Activated CD4-positive, alpha-beta T cell treated with anti-CD3 and anti-CD28 coated beads for 1 hour (primary cell): ENCODE measurements at regions not wholly inside any gene's neighbourhood (a gene's known extent, or its start where the extent isn't known, plus 50 kb on each side); places are given as distances from the start of the nearest gene placed in this dataset.

ENCODE experiments used
- DNase-seq: peaks from one replicate; pipeline ENCODE4 v3.0.0-alpha.2; 2020

GRCh38 chr5:56585999-56586691 lies 229.2 kb upstream of the MAP3K1 start:
- DNase-seq: no peak

- no peak for DNase-seq
These were observed 229.9 kb upstream of the MAP3K1 start for GRCh38 chr5:56585461-56585860.

- DNase-seq: no peak
These were observed 233.9 kb upstream of the MAP3K1 start for GRCh38 chr5:56581426-56581825.

GRCh38 chr5:56580864-56581263 lies 234.5 kb upstream of the MAP3K1 start:
- DNase-seq: no peak

GRCh38 chr5:56575821-56576220 lies 239.5 kb upstream of the MAP3K1 start:
- DNase-seq: no peak

GRCh38 chr5:56574778-56575177 lies 240.6 kb upstream of the MAP3K1 start:
- DNase-seq: no peak

GRCh38 chr5:56569566-56569965 lies 245.8 kb upstream of the MAP3K1 start:
- no peak for DNase-seq

GRCh38 chr5:56569076-56569475 lies 246.3 kb upstream of the MAP3K1 start:
- no peak for DNase-seq

- no peak for DNase-seq
These were observed 248.1 kb upstream of the MAP3K1 start for GRCh38 chr5:56567278-56567677.

- DNase-seq: no peak
These were observed 248.7 kb upstream of the MAP3K1 start for GRCh38 chr5:56566374-56567249.

- no peak for DNase-seq
These were observed 249.7 kb upstream of the MAP3K1 start for GRCh38 chr5:56565644-56566043.

- DNase-seq: no peak
These were observed 250.1 kb upstream of the MAP3K1 start for GRCh38 chr5:56565283-56565615.

- no peak for DNase-seq
These were observed 250.6 kb upstream of the MAP3K1 start for GRCh38 chr5:56564541-56565282.

GRCh38 chr5:56561455-56561854 lies 253.9 kb upstream of the MAP3K1 start:
- DNase-seq: no peak

GRCh38 chr5:56558131-56558745 lies 257.1 kb upstream of the MAP3K1 start:
- DNase-seq: no peak

- DNase-seq: no peak
These were observed 258.2 kb upstream of the MAP3K1 start for GRCh38 chr5:56557198-56557597.

GRCh38 chr5:56552612-56553268 lies 262.6 kb upstream of the MAP3K1 start:
- DNase-seq: no peak

GRCh38 chr5:56550227-56550626 lies 265.1 kb upstream of the MAP3K1 start:
- no peak for DNase-seq

GRCh38 chr5:56549096-56549886 lies 266.1 kb upstream of the MAP3K1 start:
- no peak for DNase-seq

GRCh38 chr5:56545016-56545415 lies 270.3 kb upstream of the MAP3K1 start:
- DNase-seq: no peak

GRCh38 chr5:56543441-56544388 lies 271.6 kb upstream of the MAP3K1 start:
- no peak for DNase-seq
